SK-N-SH (cell line): ENCODE measurements at regions not wholly inside any gene's neighbourhood (a gene's known extent, or its start where the extent isn't known, plus 50 kb on each side); places are given as distances from the start of the nearest gene placed in this dataset.

Source experiments
- CTCF ChIA-PET: fragments of 300-600, 350-600 bp; formaldehyde crosslinking; extraction: SDS; loops from one replicate; lab custom pipeline; 2021; lab: Yijun Ruan, JAX
- POLR2A ChIA-PET: fragments of 350-600 bp; sonication (Branson Sonifier 250); formaldehyde crosslinking; extraction: SDS; loops from one replicate; lab custom pipeline; 2020; ENCODE audit warnings: antibody characterized with exemption, inconsistent platforms; lab: Yijun Ruan, JAX
- DNase-seq: peaks from one replicate; pipeline ENCODE4 v3.0.0; 2012
- H2AFZ ChIP-seq: fragments of 200-600 bp; sonication (generic); 2 replicates; pipeline ENCODE4 v1.8.1; 2016; ENCODE audit warnings: antibody characterized with exemption, mild to moderate bottlenecking, low read depth
- H3F3A ChIP-seq: fragments of 200-600 bp; sonication (generic); replicated peaks from 2 replicates; pipeline ENCODE3; 2016; ENCODE audit warnings: antibody characterized with exemption, mild to moderate bottlenecking; ENCODE audit not compliant: insufficient read depth
- H3K27ac ChIP-seq, 2 experiments: fragments of 200-500 bp in 1 of 2; fragments of 200-600 bp in 1 of 2; sonication (Bioruptor generic) in 1 of 2; sonication (generic), shearing (Covaris generic) in 1 of 2; 2 replicates each; pipeline versions ENCODE4 v1.5.1 to v1.6.1; 2014 to 2016; ENCODE audit warnings: low read depth in 2 of 2, inconsistent platforms in 1 of 2, low read length in 1 of 2, mild to moderate bottlenecking in 1 of 2, mixed read lengths in 1 of 2
- H3K27me3 ChIP-seq: fragments of 200-600 bp; sonication (generic), shearing (Covaris generic); 2 replicates; pipeline ENCODE4 v1.6.1; 2016; ENCODE audit warnings: mixed run types; ENCODE audit not compliant: insufficient read depth
- H3K36me3 ChIP-seq, 2 experiments: fragments of 200-500 bp in 1 of 2; fragments of 200-600 bp in 1 of 2; sonication (Bioruptor generic) in 1 of 2; sonication (generic) in 1 of 2; replicated peaks in 1 of 2; 2 replicates each; pipeline versions ENCODE3 to v1.5.1; 2014 to 2016; ENCODE audit warnings: low read length in 1 of 2, mild to moderate bottlenecking in 1 of 2; ENCODE audit not compliant: insufficient read depth in 2 of 2, control insufficient read depth in 1 of 2
- H3K4me1 ChIP-seq, 2 experiments: fragments of 200-500 bp in 1 of 2; fragments of 200-600 bp in 1 of 2; sonication (Bioruptor generic) in 1 of 2; sonication (generic), shearing (Covaris generic) in 1 of 2; 2 replicates each; pipeline versions ENCODE4 v1.5.1 to v1.6.1; 2014 to 2016; ENCODE audit warnings: low read depth in 1 of 2, low read length in 1 of 2, mixed run types in 1 of 2; ENCODE audit not compliant: insufficient read depth in 2 of 2, control insufficient read depth in 1 of 2
- H3K4me2 ChIP-seq: fragments of 200-600 bp; sonication (generic), shearing (Covaris generic); 2 replicates; pipeline ENCODE4 v1.6.1; 2017; ENCODE audit warnings: mixed run types
- H3K4me3 ChIP-seq, 2 experiments: fragments of 200-500 bp in 1 of 2; fragments of 200-600 bp in 1 of 2; sonication (Bioruptor generic) in 1 of 2; sonication (generic), shearing (Covaris generic) in 1 of 2; 2 replicates each; pipeline versions ENCODE4 v1.5.1 to v1.8.1; 2014 to 2016; ENCODE audit warnings: low read depth in 2 of 2, inconsistent platforms in 1 of 2, low read length in 1 of 2, mild to moderate bottlenecking in 1 of 2, mixed read lengths in 1 of 2, moderate library complexity in 1 of 2
- H3K79me2 ChIP-seq: fragments of 200-600 bp; sonication (generic); 2 replicates; pipeline ENCODE4 v1.8.1; 2017; ENCODE audit warnings: mild to moderate bottlenecking; ENCODE audit not compliant: insufficient read depth
- H3K9ac ChIP-seq: fragments of 200-600 bp; sonication (generic); 2 replicates; pipeline ENCODE4 v1.6.1; 2017; ENCODE audit warnings: mixed run types
- H3K9me2 ChIP-seq: fragments of 200-600 bp; sonication (generic); 2 replicates; pipeline ENCODE4 v1.6.1; 2017; ENCODE audit warnings: mixed run types
- H3K9me3 ChIP-seq: fragments of 200-600 bp; sonication (generic); 2 replicates; pipeline ENCODE4 v1.6.1; 2017; ENCODE audit warnings: mixed run types, mild to moderate bottlenecking, moderate library complexity
- H4K20me1 ChIP-seq: fragments of 200-600 bp; sonication (generic); 2 replicates; pipeline ENCODE4 v1.6.1; 2017; ENCODE audit warnings: mild to moderate bottlenecking, mixed run types; ENCODE audit not compliant: insufficient read depth
- ELF1 ChIP-seq: IDR thresholded peaks from 2 replicates; pipeline ENCODE4 v1.4.0; 2012
- EZH2phosphoT487 ChIP-seq: fragments of 200-600 bp; sonication (generic); IDR thresholded peaks from 2 replicates; pipeline ENCODE4 v1.6.1; 2017; ENCODE audit warnings: low read depth, mixed run types, mild to moderate bottlenecking, antibody characterized with exemption, moderate library complexity, borderline replicate concordance
- GABPA ChIP-seq: IDR thresholded peaks from 2 replicates; pipeline ENCODE4 v1.4.0; 2012; ENCODE audit warnings: low read depth, mild to moderate bottlenecking
- GATA2 ChIP-seq: sonication (generic); formaldehyde crosslinking; IDR thresholded peaks from 2 replicates; pipeline ENCODE4 v1.5.0; 2020; ENCODE audit warnings: mild to moderate bottlenecking, missing genetic modification reagents
- JUND ChIP-seq: IDR thresholded peaks from 2 replicates; pipeline ENCODE4 v1.4.0; 2012
- MEF2A ChIP-seq: IDR thresholded peaks from 2 replicates; pipeline ENCODE4 v1.4.0; 2012; ENCODE audit warnings: low read depth, borderline replicate concordance
- NFIC ChIP-seq: IDR thresholded peaks from 2 replicates; pipeline ENCODE4 v1.4.0; 2012; ENCODE audit warnings: borderline replicate concordance
- NRF1 ChIP-seq: IDR thresholded peaks from 2 replicates; pipeline ENCODE4 v1.6.1; 2012; ENCODE audit warnings: low read depth, mild to moderate bottlenecking, low read length
- PBX3 ChIP-seq: IDR thresholded peaks from 2 replicates; pipeline ENCODE4; 2012
- POLR2AphosphoS5 ChIP-seq: IDR thresholded peaks from 2 replicates; pipeline ENCODE4 v1.6.1; 2012; ENCODE audit warnings: low read depth, low read length
- RCOR1 ChIP-seq: fragments of 150-350 bp; IDR thresholded peaks from 2 replicates; pipeline ENCODE4 v1.6.1; 2017; ENCODE audit warnings: antibody characterized with exemption, low read length
- RXRA ChIP-seq: IDR thresholded peaks from 2 replicates; pipeline ENCODE4 v1.4.0; 2012; ENCODE audit warnings: low read depth, mild to moderate bottlenecking, borderline replicate concordance
- TAF1 ChIP-seq: IDR thresholded peaks from 2 replicates; pipeline ENCODE4 v1.6.1; 2012; ENCODE audit warnings: low read depth, mild to moderate bottlenecking, low read length, moderate library complexity, borderline replicate concordance
- TEAD4 ChIP-seq: IDR thresholded peaks from 2 replicates; pipeline ENCODE4 v1.4.0; 2012; ENCODE audit warnings: mild to moderate bottlenecking, borderline replicate concordance; ENCODE audit not compliant: insufficient read depth
- USF1 ChIP-seq: IDR thresholded peaks from 2 replicates; pipeline ENCODE4 v1.4.0; 2012; ENCODE audit warnings: low read depth, borderline replicate concordance
- WGBS: methylation state at CpG from one replicate; pipeline ENCODE4 v1.1.6; 2017; ENCODE audit warnings: low lambda C conversion rate; 5-methylcytosine and 5-hydroxymethylcytosine counted together
- TF ChIP-seq, protein P1 (sequence below): IDR thresholded peaks from 2 replicates; pipeline ENCODE4 v1.6.1; 2012; ENCODE audit warnings: mild to moderate bottlenecking, low read depth, low read length, moderate library complexity
- TF ChIP-seq, protein P2 (sequence below): IDR thresholded peaks from 2 replicates; pipeline ENCODE4 v1.4.0; 2012; ENCODE audit warnings: low read depth

DNA sequence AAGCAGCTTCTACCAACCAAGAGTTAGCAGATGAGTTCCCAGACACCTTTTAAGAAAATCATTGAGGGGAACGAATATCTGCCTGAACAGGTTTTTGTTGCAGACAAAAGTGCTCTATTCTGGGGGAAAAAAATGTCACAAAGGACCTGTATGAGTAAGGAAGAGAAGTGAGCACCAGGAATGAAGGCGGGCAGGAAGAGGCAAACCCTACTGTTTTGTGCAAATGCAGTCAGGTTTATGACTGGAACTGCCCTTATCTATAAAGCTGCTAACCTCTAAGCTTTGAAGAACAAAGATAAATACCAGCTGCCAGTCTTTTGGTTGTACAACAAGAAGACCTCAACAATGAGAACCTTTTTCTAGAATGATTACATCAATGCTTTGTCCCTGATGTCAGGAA is 292.4 kb upstream of the SP4 start:
- H3K27ac ChIP-seq = no peak overlapping the region
- no peaks in the 10 kb centered on the region for H3K27me3 ChIP-seq
- no peak overlapping the region for H3K4me2 ChIP-seq
- WGBS = 2% methylated on average over 2 of the region's 2 CpGs
- H3K9me2 ChIP-seq = no peaks in the 10 kb centered on the region
- H3K36me3 ChIP-seq = no peaks in the 10 kb centered on the region
- no peaks in the 10 kb centered on the region for H4K20me1 ChIP-seq
- H2AFZ ChIP-seq = no peak overlapping the region
- ChIA-PET CTCF (no interaction called here), POLR2A (no interaction called here)
- no peaks in the 10 kb centered on the region for H3K79me2 ChIP-seq
- no peak overlapping the region for H3K9ac ChIP-seq
- H3F3A ChIP-seq = no peaks in the 10 kb centered on the region
- no peaks in the 10 kb centered on the region for H3K9me3 ChIP-seq
- no peak overlapping the region for H3K4me3 ChIP-seq
- no peak for TF ChIP-seq GATA2 (CRISPR knock-in tag)
- TF ChIP-seq JUND = no peak
- TF ChIP-seq RXRA = no peak
- TF ChIP-seq, protein P1, sequence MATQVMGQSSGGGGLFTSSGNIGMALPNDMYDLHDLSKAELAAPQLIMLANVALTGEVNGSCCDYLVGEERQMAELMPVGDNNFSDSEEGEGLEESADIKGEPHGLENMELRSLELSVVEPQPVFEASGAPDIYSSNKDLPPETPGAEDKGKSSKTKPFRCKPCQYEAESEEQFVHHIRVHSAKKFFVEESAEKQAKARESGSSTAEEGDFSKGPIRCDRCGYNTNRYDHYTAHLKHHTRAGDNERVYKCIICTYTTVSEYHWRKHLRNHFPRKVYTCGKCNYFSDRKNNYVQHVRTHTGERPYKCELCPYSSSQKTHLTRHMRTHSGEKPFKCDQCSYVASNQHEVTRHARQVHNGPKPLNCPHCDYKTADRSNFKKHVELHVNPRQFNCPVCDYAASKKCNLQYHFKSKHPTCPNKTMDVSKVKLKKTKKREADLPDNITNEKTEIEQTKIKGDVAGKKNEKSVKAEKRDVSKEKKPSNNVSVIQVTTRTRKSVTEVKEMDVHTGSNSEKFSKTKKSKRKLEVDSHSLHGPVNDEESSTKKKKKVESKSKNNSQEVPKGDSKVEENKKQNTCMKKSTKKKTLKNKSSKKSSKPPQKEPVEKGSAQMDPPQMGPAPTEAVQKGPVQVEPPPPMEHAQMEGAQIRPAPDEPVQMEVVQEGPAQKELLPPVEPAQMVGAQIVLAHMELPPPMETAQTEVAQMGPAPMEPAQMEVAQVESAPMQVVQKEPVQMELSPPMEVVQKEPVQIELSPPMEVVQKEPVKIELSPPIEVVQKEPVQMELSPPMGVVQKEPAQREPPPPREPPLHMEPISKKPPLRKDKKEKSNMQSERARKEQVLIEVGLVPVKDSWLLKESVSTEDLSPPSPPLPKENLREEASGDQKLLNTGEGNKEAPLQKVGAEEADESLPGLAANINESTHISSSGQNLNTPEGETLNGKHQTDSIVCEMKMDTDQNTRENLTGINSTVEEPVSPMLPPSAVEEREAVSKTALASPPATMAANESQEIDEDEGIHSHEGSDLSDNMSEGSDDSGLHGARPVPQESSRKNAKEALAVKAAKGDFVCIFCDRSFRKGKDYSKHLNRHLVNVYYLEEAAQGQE = no peak
- no peak for TF ChIP-seq TAF1
- TF ChIP-seq USF1 = no peak
- TF ChIP-seq MEF2A = no peak
- TF ChIP-seq, protein P2, sequence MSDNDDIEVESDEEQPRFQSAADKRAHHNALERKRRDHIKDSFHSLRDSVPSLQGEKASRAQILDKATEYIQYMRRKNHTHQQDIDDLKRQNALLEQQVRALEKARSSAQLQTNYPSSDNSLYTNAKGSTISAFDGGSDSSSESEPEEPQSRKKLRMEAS = no peak
- no peak for TF ChIP-seq POLR2AphosphoS5
- no peak for TF ChIP-seq RCOR1
- TF ChIP-seq NRF1 = no peak
- no peak for TF ChIP-seq EZH2phosphoT487
- TF ChIP-seq ELF1 = no peak
- no peak for TF ChIP-seq PBX3
- TF ChIP-seq TEAD4 = no peak
- TF ChIP-seq NFIC = no peak
- no peak for TF ChIP-seq GABPA
- DNase-seq = no peak
- H3K4me1 ChIP-seq = no peaks in the 10 kb centered on the region
